ENCODE measurements at regions not wholly inside any gene's neighbourhood (a gene's known extent, or its start where the extent isn't known, plus 50 kb on each side); places are given as distances from the start of the nearest gene placed in this dataset.

DNA sequence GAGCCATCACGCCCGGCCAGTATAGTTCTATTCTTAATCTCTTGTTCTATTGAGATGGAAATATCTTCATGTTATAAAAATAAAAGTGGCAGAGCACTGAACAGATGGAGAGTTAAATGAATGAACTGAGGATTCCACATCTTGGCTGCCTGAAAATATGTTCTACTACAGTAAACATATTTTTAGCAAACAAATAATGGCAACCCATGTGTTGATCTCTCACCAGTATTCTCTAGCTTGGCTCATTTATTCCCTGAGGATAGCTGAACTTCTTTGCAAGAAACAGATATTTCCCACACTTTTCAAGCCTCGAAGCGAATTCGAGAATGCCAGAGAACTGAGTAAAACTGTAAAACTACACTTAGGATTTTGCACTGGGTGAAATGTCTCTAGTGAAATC is 58.9 kb downstream of the DIRAS3 start:
- Histone ChIP-seq H3K36me3 (no peaks in the 10 kb centered on the region), H3K4me1 (no peaks in the 10 kb centered on the region), H3K27me3 (replicated peaks in 1 of 7) (no peaks in the 10 kb centered on the region), H3K4me3 (no peak overlapping the region), H3K9me3 (peaks cover 0 to 23% (median 15%) of the 10 kb centered on the region in 8 donors), H3K27ac (no peak overlapping the region)
- no peak for DNase-seq
- TF ChIP-seq, protein P1, sequence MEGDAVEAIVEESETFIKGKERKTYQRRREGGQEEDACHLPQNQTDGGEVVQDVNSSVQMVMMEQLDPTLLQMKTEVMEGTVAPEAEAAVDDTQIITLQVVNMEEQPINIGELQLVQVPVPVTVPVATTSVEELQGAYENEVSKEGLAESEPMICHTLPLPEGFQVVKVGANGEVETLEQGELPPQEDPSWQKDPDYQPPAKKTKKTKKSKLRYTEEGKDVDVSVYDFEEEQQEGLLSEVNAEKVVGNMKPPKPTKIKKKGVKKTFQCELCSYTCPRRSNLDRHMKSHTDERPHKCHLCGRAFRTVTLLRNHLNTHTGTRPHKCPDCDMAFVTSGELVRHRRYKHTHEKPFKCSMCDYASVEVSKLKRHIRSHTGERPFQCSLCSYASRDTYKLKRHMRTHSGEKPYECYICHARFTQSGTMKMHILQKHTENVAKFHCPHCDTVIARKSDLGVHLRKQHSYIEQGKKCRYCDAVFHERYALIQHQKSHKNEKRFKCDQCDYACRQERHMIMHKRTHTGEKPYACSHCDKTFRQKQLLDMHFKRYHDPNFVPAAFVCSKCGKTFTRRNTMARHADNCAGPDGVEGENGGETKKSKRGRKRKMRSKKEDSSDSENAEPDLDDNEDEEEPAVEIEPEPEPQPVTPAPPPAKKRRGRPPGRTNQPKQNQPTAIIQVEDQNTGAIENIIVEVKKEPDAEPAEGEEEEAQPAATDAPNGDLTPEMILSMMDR (IDR thresholded peaks at IDR 0.05 in 8 of 11, conservative IDR thresholded peaks at IDR 0.05 in 3 of 11): no peak
- no peak for TF ChIP-seq POLR2A (IDR thresholded peaks at IDR 0.05)
- no peak for TF ChIP-seq POLR2AphosphoS5 (IDR thresholded peaks at IDR 0.05)
- WGBS, 5 donors: 91 to 94% (median 93%) methylated on average over 5 of the region's 5 CpGs
- intact Hi-C loops (cut with DNase I; ENCODE audit: low total_unique reads): no loop called here

DNA sequence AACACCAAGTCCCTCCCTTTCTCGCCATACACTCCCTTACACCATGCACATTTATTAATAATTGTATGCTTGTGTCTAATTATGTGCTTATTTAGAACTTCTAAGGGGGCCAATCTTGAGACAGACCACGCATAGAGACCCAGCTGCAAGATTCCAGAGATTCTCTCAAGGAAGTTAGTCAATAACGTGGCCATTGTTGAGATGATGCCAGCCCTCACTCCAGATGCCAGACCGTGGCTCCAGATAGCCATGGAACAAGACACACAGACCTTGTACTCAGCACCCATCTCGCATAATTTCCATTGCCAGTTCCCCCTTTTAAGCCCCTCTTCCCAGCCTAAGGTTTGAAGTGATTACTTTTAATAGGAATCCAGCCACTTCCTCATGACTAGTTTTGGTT is 62.4 kb downstream of the DIRAS3 start:
- no peaks in the 10 kb centered on the region for H3K27me3 ChIP-seq (replicated peaks in 1 of 7)
- H3K27ac ChIP-seq: no peak overlapping the region
- no peak overlapping the region for H3K4me3 ChIP-seq
- TF ChIP-seq, protein P1 (IDR thresholded peaks at IDR 0.05 in 8 of 11, conservative IDR thresholded peaks at IDR 0.05 in 3 of 11): no peak
- no peak for TF ChIP-seq POLR2A (IDR thresholded peaks at IDR 0.05)
- no peak for TF ChIP-seq POLR2AphosphoS5 (IDR thresholded peaks at IDR 0.05)
- intact Hi-C loops (cut with DNase I; ENCODE audit: low total_unique reads): no loop called here
- H3K9me3 ChIP-seq: peaks cover 0 to 3% (median 0%) of the 10 kb centered on the region in 8 donors
- no peak for DNase-seq
- H3K36me3 ChIP-seq: no peaks in the 10 kb centered on the region
- 80 to 92% (median 84%) methylated on average over 5 of the region's 5 CpGs for WGBS, 5 donors
- no peaks in the 10 kb centered on the region for H3K4me1 ChIP-seq

DNA sequence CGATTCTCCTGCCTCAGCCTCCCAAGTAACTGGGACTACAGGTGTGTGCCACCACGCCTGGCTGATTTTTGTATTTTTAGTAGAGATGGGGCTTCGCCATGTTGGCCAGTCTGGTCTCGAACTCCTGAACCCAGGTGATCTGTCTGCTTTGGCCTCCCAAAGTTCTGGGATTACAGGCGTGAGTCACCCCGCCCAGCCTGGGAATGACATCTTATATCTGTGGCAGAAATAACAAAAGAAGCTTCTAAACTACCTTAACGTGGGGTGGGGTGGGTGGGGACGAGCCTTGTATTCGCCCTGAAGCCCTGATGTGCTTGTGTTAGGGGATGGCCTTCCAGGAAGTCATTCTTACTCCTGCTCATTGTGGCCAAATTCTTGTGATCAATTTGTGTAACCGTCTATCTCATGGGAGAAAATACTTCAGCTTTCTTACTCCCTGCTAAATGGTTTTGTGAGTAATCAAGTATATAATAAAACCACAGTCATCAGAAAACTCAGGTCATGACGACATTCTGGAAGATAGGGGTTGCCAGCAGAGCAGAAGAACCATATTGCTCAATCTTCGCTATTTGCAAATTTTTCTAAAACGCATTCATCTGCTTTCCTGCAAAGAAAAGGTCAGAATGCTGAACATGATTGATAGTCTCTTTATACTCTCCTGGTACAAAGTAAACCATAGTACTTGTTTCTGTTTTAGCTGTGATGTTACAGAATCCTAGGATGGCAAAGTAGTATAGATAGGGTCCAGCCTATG is 63.2 kb downstream of the DIRAS3 start:
- WGBS, 5 donors: 81 to 92% (median 83%) methylated on average over 13 of the region's 13 CpGs
- H3K9me3 ChIP-seq: no peaks in the 10 kb centered on the region
- H3K36me3 ChIP-seq: no peaks in the 10 kb centered on the region
- H3K27me3 ChIP-seq (replicated peaks in 1 of 7): no peaks in the 10 kb centered on the region
- no peak for DNase-seq
- H3K4me3 ChIP-seq: no peak overlapping the region
- no peaks in the 10 kb centered on the region for H3K4me1 ChIP-seq
- TF ChIP-seq POLR2AphosphoS5 (IDR thresholded peaks at IDR 0.05) (no peak), POLR2A (IDR thresholded peaks at IDR 0.05) (no peak)
- TF ChIP-seq, protein P1 (IDR thresholded peaks at IDR 0.05 in 8 of 11, conservative IDR thresholded peaks at IDR 0.05 in 3 of 11): no peak
- H3K27ac ChIP-seq: no peak overlapping the region
- intact Hi-C loops (cut with DNase I; ENCODE audit: low total_unique reads): no loop called here

DNA sequence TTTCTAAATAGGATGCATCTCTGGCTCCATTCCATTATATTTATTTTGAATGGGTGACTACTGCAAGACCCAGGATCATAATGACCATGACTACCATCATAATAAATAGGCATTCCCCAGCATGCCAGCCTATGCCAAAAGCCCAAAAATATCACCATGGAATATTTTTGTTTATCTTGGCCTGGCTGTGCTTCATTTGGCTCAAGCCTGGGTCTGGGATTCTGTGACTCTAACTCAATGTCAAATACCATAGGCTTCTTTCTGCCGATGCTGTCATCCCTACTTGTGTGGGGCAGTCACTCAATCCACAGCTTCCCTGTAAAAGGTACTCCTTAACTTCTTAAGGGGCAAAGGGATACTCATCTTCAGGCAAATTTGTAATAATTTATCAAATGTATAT is 66.6 kb downstream of the DIRAS3 start:
- Histone ChIP-seq H3K27me3 (replicated peaks in 1 of 7) (no peaks in the 10 kb centered on the region), H3K27ac (no peak overlapping the region), H3K4me3 (no peak overlapping the region), H3K36me3 (no peaks in the 10 kb centered on the region), H3K4me1 (no peaks in the 10 kb centered on the region), H3K9me3 (no peaks in the 10 kb centered on the region)
- no peak for DNase-seq
- TF ChIP-seq POLR2AphosphoS5 (IDR thresholded peaks at IDR 0.05) (no peak), POLR2A (IDR thresholded peaks at IDR 0.05) (no peak)
- TF ChIP-seq, protein P1 (IDR thresholded peaks at IDR 0.05 in 8 of 11, conservative IDR thresholded peaks at IDR 0.05 in 3 of 11): no peak
- intact Hi-C loops (cut with DNase I; ENCODE audit: low total_unique reads): no loop called here
- 86 to 100% (median 93%) methylated on average over 1 of the region's 1 CpG for WGBS, 5 donors
